SIG-M5 treated with dmso at 0.1 percent for 504 hours (cell line): ENCODE measurements at regions not wholly inside any gene's neighbourhood (a gene's known extent, or its start where the extent isn't known, plus 50 kb on each side); places are given as distances from the start of the nearest gene placed in this dataset.

Experiments
- DNase-seq: peaks from one replicate; lab custom pipeline; 2025; ENCODE audit not compliant: unreplicated experiment; lab: John Stamatoyannopoulos, UW

DNA sequence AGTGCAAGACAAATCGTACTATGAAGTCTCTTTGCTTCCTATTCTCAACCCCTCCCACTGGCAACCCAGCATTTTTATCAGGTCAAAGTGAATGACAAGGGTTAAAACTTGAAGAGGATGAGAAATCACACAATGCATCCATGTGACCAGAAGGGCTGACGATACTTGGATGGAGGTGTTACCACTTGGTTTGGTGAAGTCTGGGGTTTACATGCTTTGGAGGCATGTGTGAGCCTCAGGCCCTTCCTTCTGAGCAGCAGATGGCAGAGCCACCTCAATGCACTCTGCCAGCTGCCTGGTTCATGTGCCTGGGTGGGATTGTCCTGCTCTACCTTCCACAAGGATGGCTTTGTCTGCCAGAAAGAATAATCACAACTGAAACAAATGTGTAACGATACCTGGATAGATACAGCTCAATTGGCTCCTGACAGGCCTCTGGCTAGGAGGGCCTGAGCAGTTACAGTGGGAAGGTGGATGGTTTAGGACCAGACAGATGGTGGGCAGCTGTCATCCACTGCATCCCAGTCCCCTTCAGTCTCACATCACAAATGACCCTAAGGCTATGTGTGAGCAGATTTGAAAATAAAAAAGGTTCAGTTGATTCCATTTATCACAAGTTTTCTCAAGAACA, 51.5 kb upstream of the CNIH3 start:
- DNase-seq, result no peak

- peak; percentile 99 for DNase-seq
Measured at GRCh38 chr1:224565186-224565585, 50.9 kb upstream of the CNIH3 start.

- no peak for DNase-seq
Measured at GRCh38 chr1:224565611-224566406, 50.3 kb upstream of the CNIH3 start.
